ENCODE measurements at regions not wholly inside any gene's neighbourhood (a gene's known extent, or its start where the extent isn't known, plus 50 kb on each side); places are given as distances from the start of the nearest gene placed in this dataset.

GRCh38 chr12:46900734-46901463 is 75.1 kb upstream of the SLC38A4 start:
- Mint-ChIP-seq H3K4me3 (no peak overlapping the region), H3K27me3 (ENCODE audit: low read depth) (no peaks in the 10 kb centered on the region), H3K4me1 (no peaks in the 10 kb centered on the region), H3K27ac (no peak overlapping the region), H3K9me3 (no peaks in the 10 kb centered on the region; a peak in 1 of 5 replicates), H3K36me3 (ENCODE audit: insufficient read depth in 1 of 3, low read depth in 3 of 3) (no peaks in the 10 kb centered on the region)
- H2BK15ac ChIP-seq (ENCODE audit: low read depth, low read length), result no peak overlapping the region
- no peak overlapping the region for H3K14ac ChIP-seq (ENCODE audit: insufficient read depth, low read length)
- H4K5ac ChIP-seq (ENCODE audit: insufficient read length, low read depth, low read length), result no peak overlapping the region
- H2AFZ ChIP-seq (ENCODE audit: low read length), result no peak overlapping the region
- H3K23me2 ChIP-seq (ENCODE audit: insufficient read length, low read depth, low read length, poor library complexity, severe bottlenecking), result no peaks in the 10 kb centered on the region
- no CpG with 5 or more reads among the region's 3 CpGs for WGBS (ENCODE audit: extremely low coverage, insufficient read length, low lambda C conversion rate)
- H3K18ac ChIP-seq (ENCODE audit: insufficient read length, low read depth, low read length), result no peak overlapping the region
- no peak overlapping the region for H2AK5ac ChIP-seq (ENCODE audit: insufficient read length, low read length)
- H3K4me2 ChIP-seq (ENCODE audit: insufficient read depth, insufficient read length, low read length), result no peak overlapping the region
- H2BK5ac ChIP-seq (ENCODE audit: insufficient read length, low read length), result no peak overlapping the region
- H3K4ac ChIP-seq (ENCODE audit: low read depth, low read length), result no peak overlapping the region
- H3K4me1 ChIP-seq (ENCODE audit: insufficient read depth, low read length), result no peaks in the 10 kb centered on the region
- H3K9me3 ChIP-seq (ENCODE audit: control insufficient read depth, low read depth, low read length), result no peaks in the 10 kb centered on the region
- H4K8ac ChIP-seq (replicated peaks; ENCODE audit: insufficient read length, low read depth, low read length), result no peak overlapping the region
- H2BK120ac ChIP-seq (ENCODE audit: low read depth, low read length, poor library complexity, severe bottlenecking), result no peak overlapping the region
- no peak overlapping the region for H3K56ac ChIP-seq (ENCODE audit: insufficient read length, low read depth, low read length)
- H2BK20ac ChIP-seq (ENCODE audit: low read depth, low read length, poor library complexity, severe bottlenecking), result no peak overlapping the region
- no peaks in the 10 kb centered on the region for H3K79me1 ChIP-seq (ENCODE audit: insufficient read depth, low read depth, low read length, poor library complexity, severe bottlenecking)
- no peak overlapping the region for H3K23ac ChIP-seq (ENCODE audit: insufficient read length, low read depth, low read length)
- no peak for DNase-seq
- H3T11ph ChIP-seq (ENCODE audit: low read length), result no peak overlapping the region
- no peak for TF ChIP-seq CTCF (conservative IDR thresholded peaks at IDR 0.05)
- no peaks in the 10 kb centered on the region for H3K79me2 ChIP-seq (ENCODE audit: insufficient read depth, low read length)
- H3K9ac ChIP-seq (ENCODE audit: extremely low read depth, insufficient read length, low read length), result no peak overlapping the region
- no peak overlapping the region for H4K91ac ChIP-seq (ENCODE audit: insufficient read length, low read depth, low read length)
- no peak overlapping the region for H3K27ac ChIP-seq (ENCODE audit: insufficient read length, low read depth, low read length)
- no peaks in the 10 kb centered on the region for H3K27me3 ChIP-seq (ENCODE audit: insufficient read depth, low read length)
- no peaks in the 10 kb centered on the region for H4K20me1 ChIP-seq (ENCODE audit: control insufficient read depth, insufficient read depth, insufficient read length)
- H2BK12ac ChIP-seq (ENCODE audit: insufficient read length, low read depth, low read length), result no peak overlapping the region

Data from H9 (cell line).